ENCODE measurements at regions not wholly inside any gene's neighbourhood (a gene's known extent, or its start where the extent isn't known, plus 50 kb on each side); places are given as distances from the start of the nearest gene placed in this dataset.
"Not testable (repeated sequence)": the region's sequence is repeated elsewhere in the genome, so short reads cannot be mapped to it uniquely, and the experiment has no call there.

- Histone ChIP-seq H3K9me3 (ENCODE audit: low read depth, low read length) (peaks cover 19% of the 10 kb centered on the region), H3K27me3 (ENCODE audit: insufficient read depth, low read length) (no peaks in the 10 kb centered on the region), H3K4me3 (ENCODE audit: low read length) (no peak overlapping the region), H3K4me1 (ENCODE audit: insufficient read depth, low read length) (no peaks in the 10 kb centered on the region)
These were observed 324.5 kb upstream of the ZNF608 start for GRCh38 chr5:125070961-125071360.

DNA sequence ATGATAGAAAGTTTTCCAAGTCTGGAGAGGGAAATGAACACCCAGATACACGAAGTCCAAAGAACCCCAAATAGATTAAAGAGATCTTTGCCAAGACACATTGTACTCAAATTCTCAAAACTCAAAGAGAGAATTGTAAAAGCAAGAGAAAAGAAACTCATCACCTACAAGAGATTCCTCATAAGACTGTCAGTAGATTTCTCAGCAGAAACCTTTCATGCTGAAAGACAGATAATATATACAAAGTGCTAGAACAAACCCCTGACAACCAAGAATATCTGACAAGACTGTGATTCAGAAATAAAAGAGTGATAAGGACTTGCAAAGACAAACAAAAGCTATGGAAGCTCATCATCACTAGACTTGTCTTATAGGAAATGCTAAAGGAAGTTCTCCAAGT lies 326.7 kb upstream of the ZNF608 start:
- H3K9me3 ChIP-seq (ENCODE audit: low read depth, low read length): peaks cover 19% of the 10 kb centered on the region
- H3K27me3 ChIP-seq (ENCODE audit: insufficient read depth, low read length): no peaks in the 10 kb centered on the region
- no peak overlapping the region for H3K4me3 ChIP-seq (ENCODE audit: low read length)
- H3K4me1 ChIP-seq (ENCODE audit: insufficient read depth, low read length): no peaks in the 10 kb centered on the region

GRCh38 chr5:125075567-125075966 lies 329.1 kb upstream of the ZNF608 start:
- no peak overlapping the region for H3K4me3 ChIP-seq (ENCODE audit: low read length)
- H3K27me3 ChIP-seq (ENCODE audit: insufficient read depth, low read length): no peaks in the 10 kb centered on the region
- peaks cover 19% of the 10 kb centered on the region for H3K9me3 ChIP-seq (ENCODE audit: low read depth, low read length)
- no peaks in the 10 kb centered on the region for H3K4me1 ChIP-seq (ENCODE audit: insufficient read depth, low read length)

DNA sequence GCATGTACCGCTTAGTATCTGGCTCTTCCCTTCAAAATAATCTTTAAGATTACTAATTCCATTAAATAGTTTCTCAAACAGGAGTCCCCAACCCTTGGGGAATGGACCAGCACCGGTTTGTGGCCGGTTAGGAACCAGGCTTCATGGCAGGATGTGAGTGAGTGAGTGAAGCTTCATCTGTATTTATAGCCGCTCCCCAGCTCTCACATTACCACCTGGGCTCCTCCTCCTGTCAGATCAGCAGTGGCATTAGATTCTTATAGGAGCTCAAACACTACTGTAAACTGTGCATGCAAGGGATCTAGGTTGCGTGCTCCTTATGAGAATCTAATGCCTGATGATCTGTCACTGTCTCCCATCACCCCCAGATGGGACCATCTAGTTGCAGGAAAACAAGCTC lies 332.6 kb upstream of the ZNF608 start:
- not testable (repeated sequence) for H3K4me3 ChIP-seq (ENCODE audit: low read length); H3K27me3 ChIP-seq (ENCODE audit: insufficient read depth, low read length); H3K9me3 ChIP-seq (ENCODE audit: low read depth, low read length); H3K4me1 ChIP-seq (ENCODE audit: insufficient read depth, low read length)

DNA sequence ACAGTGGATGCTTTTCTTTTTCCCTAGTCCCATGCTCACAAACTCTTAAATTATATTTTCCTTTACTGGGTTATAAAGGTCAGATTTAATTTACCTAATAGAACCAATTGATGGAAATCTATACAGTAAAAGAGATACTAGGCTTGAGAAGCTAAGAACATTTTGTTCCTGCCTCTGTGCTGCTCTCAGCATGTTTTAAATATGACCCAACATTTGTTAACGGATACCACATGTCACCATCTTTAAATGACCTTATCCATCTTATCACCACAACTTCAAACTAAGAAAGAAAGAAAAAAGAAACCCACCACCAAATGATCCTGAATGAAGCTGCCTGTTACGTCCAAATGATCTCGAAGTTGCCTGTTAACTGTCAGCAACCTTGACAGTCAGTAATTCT lies 334.7 kb upstream of the ZNF608 start:
- Histone ChIP-seq H3K4me1 (ENCODE audit: insufficient read depth, low read length) (no peaks in the 10 kb centered on the region), H3K27me3 (ENCODE audit: insufficient read depth, low read length) (no peaks in the 10 kb centered on the region), H3K4me3 (ENCODE audit: low read length) (no peak overlapping the region), H3K9me3 (ENCODE audit: low read depth, low read length) (no peaks in the 10 kb centered on the region)

- H3K27me3 ChIP-seq (ENCODE audit: insufficient read depth, low read length): no peaks in the 10 kb centered on the region
- H3K9me3 ChIP-seq (ENCODE audit: low read depth, low read length): no peaks in the 10 kb centered on the region
- no peaks in the 10 kb centered on the region for H3K4me1 ChIP-seq (ENCODE audit: insufficient read depth, low read length)
- no peak overlapping the region for H3K4me3 ChIP-seq (ENCODE audit: low read length)
These were observed 337.5 kb upstream of the ZNF608 start for GRCh38 chr5:125083981-125084380.

DNA sequence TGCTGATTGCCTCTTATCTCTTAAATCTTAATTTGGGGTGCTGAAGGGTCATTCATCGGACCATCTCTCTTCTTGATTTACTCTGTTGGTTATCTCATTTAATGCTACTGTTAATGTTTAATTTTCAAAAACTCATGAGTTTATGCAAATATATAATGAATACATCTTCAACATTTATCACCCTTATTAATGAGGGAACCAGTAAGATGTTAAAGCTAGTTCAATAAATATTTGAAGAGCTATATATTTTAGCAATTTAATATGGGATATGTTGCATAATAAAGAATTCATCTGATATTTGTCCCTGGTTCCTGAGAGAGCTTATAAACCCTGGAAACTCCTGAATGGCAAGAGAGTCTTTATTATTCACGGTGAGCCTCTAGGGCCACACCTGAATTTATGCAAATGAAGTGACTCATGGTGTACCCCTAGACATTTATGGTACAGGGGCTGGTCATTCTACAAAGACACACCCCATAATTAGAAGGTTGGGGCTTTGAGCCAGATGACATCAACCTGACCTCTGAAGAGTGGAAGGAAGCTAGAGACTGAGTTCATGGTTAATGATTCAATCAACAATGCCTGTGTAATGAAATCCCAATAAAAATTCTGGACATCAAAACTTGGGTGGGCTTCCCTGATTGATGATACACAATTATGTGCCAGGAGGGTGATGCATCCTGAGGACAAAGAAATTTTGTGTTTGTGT lies 339.5 kb upstream of the ZNF608 start:
- no peak overlapping the region for H3K4me3 ChIP-seq (ENCODE audit: low read length)

DNA sequence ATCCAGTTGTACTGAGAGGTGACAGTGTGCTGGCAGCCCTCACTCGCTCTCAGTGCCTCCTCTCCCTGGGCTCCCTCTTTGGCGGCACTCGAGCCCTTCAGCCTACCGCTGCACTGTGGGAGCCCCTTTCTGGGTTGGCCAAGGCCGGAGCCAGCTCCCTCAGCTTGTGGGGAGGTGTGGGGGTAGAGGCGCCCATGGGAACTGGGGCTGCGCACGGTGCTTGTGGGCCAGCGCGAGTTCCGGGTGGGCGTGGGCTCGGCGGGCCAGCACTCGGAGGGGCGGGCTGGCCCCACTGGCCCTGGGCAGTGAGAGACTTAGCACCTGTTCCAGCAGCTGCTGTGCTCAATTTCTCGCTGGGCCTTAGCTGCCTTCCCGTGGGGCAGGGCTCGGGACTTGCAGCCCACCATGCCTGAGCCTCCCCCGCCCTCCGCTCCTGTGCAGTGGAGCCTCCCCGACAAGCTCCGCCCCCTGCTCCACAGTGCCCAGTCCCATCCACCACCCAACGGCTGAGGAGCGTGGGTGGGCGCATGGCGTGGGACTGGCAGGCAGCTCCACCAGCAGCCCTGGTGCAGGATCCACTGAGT lies 342.2 kb upstream of the ZNF608 start:
- no peaks in the 10 kb centered on the region for H3K27me3 ChIP-seq (ENCODE audit: insufficient read depth, low read length)
- H3K4me3 ChIP-seq (ENCODE audit: low read length): no peak overlapping the region
- no peaks in the 10 kb centered on the region for H3K9me3 ChIP-seq (ENCODE audit: low read depth, low read length)
- no peaks in the 10 kb centered on the region for H3K4me1 ChIP-seq (ENCODE audit: insufficient read depth, low read length)

More for the DNA sequence above, 339.5 kb upstream of the ZNF608 start:
- H3K27me3 ChIP-seq (ENCODE audit: insufficient read depth, low read length): no peaks in the 10 kb centered on the region
- H3K9me3 ChIP-seq (ENCODE audit: low read depth, low read length): no peaks in the 10 kb centered on the region
- no peaks in the 10 kb centered on the region for H3K4me1 ChIP-seq (ENCODE audit: insufficient read depth, low read length)

- H3K4me1 ChIP-seq (ENCODE audit: insufficient read depth, low read length); H3K4me3 ChIP-seq (ENCODE audit: low read length); H3K9me3 ChIP-seq (ENCODE audit: low read depth, low read length); H3K27me3 ChIP-seq (ENCODE audit: insufficient read depth, low read length): not testable (repeated sequence)
These were observed 345.7 kb upstream of the ZNF608 start for GRCh38 chr5:125092138-125092537.

DNA sequence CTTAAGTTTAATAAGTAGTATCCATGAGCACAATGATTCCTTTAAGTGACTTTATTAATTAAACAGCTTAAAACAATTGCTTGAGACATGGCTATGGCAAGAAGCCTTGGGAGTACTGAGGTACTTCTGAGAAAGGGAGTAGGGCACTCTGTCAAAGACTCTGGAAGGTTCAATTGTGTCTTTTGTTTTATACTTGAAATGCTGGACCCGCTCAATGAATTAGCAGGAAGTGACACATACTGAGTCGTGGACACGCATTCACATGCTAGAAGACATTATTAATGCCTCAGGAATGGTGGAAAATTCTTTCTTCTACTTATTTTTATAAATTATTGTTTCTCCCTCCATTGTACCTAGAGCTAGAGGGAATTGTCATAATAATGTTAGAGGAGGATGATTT lies 347.3 kb upstream of the ZNF608 start:
- Histone ChIP-seq H3K4me1 (ENCODE audit: insufficient read depth, low read length) (no peaks in the 10 kb centered on the region), H3K27me3 (ENCODE audit: insufficient read depth, low read length) (no peaks in the 10 kb centered on the region), H3K9me3 (ENCODE audit: low read depth, low read length) (no peaks in the 10 kb centered on the region), H3K4me3 (ENCODE audit: low read length) (no peak overlapping the region)

DNA sequence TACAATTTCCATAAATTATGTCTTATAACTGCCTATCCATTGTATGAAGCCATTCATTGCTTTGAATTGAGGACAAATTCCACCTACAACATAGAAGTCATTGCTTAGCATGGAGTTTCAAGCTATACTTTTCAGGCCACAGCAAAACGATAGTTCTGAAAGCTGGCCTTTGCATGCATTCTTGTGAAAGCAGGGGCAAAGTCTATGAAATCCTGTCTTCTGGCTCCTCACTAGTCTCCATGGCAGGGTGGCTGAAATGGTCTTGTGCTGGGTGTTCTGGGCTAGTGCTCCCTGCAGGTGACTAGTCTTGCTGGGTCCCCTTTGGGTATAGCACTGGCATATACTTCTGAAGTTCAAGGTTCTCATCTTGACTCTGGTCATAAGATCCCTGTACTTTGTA lies 353.9 kb upstream of the ZNF608 start:
- Histone ChIP-seq H3K4me3 (ENCODE audit: low read length) (no peak overlapping the region), H3K27me3 (ENCODE audit: insufficient read depth, low read length) (no peaks in the 10 kb centered on the region), H3K9me3 (ENCODE audit: low read depth, low read length) (no peaks in the 10 kb centered on the region), H3K4me1 (ENCODE audit: insufficient read depth, low read length) (no peaks in the 10 kb centered on the region)

- H3K4me3 ChIP-seq (ENCODE audit: low read length): no peak overlapping the region
- no peaks in the 10 kb centered on the region for H3K27me3 ChIP-seq (ENCODE audit: insufficient read depth, low read length)
- H3K9me3 ChIP-seq (ENCODE audit: low read depth, low read length): no peaks in the 10 kb centered on the region
These were observed 354.5 kb upstream of the ZNF608 start for GRCh38 chr5:125100951-125101350.

DNA sequence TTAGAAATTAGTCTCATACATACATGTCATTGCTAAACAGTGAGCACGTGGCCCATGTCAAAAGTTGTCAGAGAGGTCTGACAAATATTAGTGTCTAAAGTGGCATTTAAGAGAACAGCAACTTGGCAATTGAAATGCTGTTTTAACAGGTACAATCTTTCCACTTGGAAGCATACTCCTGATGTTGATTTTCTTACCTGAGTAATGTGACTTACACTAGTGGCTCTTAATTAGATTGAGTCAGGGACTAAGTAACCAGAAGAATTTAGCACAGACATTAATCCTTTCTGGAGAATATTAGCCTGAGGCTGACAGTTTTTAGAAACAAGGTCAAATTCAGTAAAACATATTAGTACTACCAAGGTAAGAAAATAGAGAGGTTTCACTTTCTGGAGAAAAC lies 357.0 kb upstream of the ZNF608 start:
- no peaks in the 10 kb centered on the region for H3K4me1 ChIP-seq (ENCODE audit: insufficient read depth, low read length)
- no peak overlapping the region for H3K4me3 ChIP-seq (ENCODE audit: low read length)
- H3K9me3 ChIP-seq (ENCODE audit: low read depth, low read length): no peaks in the 10 kb centered on the region
- no peaks in the 10 kb centered on the region for H3K27me3 ChIP-seq (ENCODE audit: insufficient read depth, low read length)

More at GRCh38 chr5:125100951-125101350, 354.5 kb upstream of the ZNF608 start:
- H3K4me1 ChIP-seq (ENCODE audit: insufficient read depth, low read length): no peaks in the 10 kb centered on the region

DNA sequence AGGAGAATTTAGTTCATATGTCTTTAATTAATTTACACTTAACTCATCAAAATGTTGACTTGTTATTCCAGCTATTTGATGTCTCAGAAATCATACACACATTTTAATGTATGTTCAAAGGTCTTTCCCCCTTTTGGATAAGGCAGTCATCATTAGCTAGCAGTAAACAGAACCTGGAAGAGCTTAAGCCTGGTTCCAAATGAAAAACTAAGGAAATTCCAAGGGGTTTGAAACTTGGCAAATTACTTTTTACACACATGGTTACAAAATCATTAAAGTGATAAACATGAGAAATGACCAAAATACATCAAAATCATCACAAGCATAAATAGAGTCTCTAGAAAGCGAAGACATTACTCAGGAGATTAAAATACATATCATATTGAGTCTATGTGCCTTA lies 359.8 kb upstream of the ZNF608 start:
- Histone ChIP-seq H3K4me1 (ENCODE audit: insufficient read depth, low read length) (no peaks in the 10 kb centered on the region), H3K9me3 (ENCODE audit: low read depth, low read length) (no peaks in the 10 kb centered on the region), H3K4me3 (ENCODE audit: low read length) (no peak overlapping the region), H3K27me3 (ENCODE audit: insufficient read depth, low read length) (no peaks in the 10 kb centered on the region)

DNA sequence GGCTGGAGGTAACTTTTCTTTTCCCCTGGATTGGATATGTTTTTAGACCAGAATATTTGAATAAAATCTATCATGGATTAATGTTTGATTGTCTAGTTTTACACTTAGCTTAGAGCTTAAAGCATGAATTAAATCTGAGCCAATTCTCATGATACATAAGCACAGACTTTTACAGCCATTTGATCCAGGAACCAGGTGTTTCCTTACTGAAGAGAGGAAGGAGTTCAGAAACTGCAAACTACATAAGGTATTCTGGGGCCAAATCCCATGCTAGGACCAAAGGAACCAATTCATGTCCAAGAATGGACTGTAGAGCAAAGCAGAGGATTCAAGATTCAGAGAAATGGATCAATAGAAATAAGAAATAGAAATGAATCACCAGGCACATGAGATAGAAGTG lies 360.4 kb upstream of the ZNF608 start:
- Histone ChIP-seq H3K27me3 (ENCODE audit: insufficient read depth, low read length) (no peaks in the 10 kb centered on the region), H3K4me3 (ENCODE audit: low read length) (no peak overlapping the region), H3K4me1 (ENCODE audit: insufficient read depth, low read length) (no peaks in the 10 kb centered on the region), H3K9me3 (ENCODE audit: low read depth, low read length) (no peaks in the 10 kb centered on the region)

- no peaks in the 10 kb centered on the region for H3K27me3 ChIP-seq (ENCODE audit: insufficient read depth, low read length)
- no peaks in the 10 kb centered on the region for H3K9me3 ChIP-seq (ENCODE audit: low read depth, low read length)
- H3K4me3 ChIP-seq (ENCODE audit: low read length): no peak overlapping the region
- H3K4me1 ChIP-seq (ENCODE audit: insufficient read depth, low read length): no peaks in the 10 kb centered on the region
These were observed 362.9 kb upstream of the ZNF608 start for GRCh38 chr5:125109293-125109692.

Data from mononuclear cell (primary cell).